ENCODE measurements at regions not wholly inside any gene's neighbourhood (a gene's known extent, or its start where the extent isn't known, plus 50 kb on each side); places are given as distances from the start of the nearest gene placed in this dataset.

- in situ Hi-C loops (cut with HindIII; ENCODE audit: low sequenced_read_pairs), result no loop called here
- no peak overlapping the region for H3K4me3 ChIP-seq (ENCODE audit: low read depth, low read length)
- no peak for TF ChIP-seq CTCF (IDR thresholded peaks at IDR 0.05; ENCODE audit: low read depth, low read length, missing control alignments)
- no peak for DNase-seq (ENCODE audit: low read depth)
These were observed 323.7 kb upstream of the CD180 start for GRCh38 chr5:67520161-67520908.

- no peak for TF ChIP-seq CTCF (IDR thresholded peaks at IDR 0.05; ENCODE audit: low read depth, low read length, missing control alignments)
These were observed 321.6 kb upstream of the CD180 start for GRCh38 chr5:67518227-67518626.

GRCh38 chr5:67516948-67517565 is 320.5 kb upstream of the CD180 start:
- TF ChIP-seq CTCF (IDR thresholded peaks at IDR 0.05; ENCODE audit: low read depth, low read length, missing control alignments), result no peak
- no peak overlapping the region for H3K4me3 ChIP-seq (ENCODE audit: low read depth, low read length)
- in situ Hi-C loops (cut with HindIII; ENCODE audit: low sequenced_read_pairs), result no loop called here
- peak; percentile 70 for DNase-seq (ENCODE audit: low read depth)

More at GRCh38 chr5:67518227-67518626, 321.6 kb upstream of the CD180 start:
- H3K4me3 ChIP-seq (ENCODE audit: low read depth, low read length), result no peak overlapping the region
- no peak for DNase-seq (ENCODE audit: low read depth)
- in situ Hi-C loops (cut with HindIII; ENCODE audit: low sequenced_read_pairs), result no loop called here

GRCh38 chr5:67515762-67516161 is 319.2 kb upstream of the CD180 start:
- no peak overlapping the region for H3K4me3 ChIP-seq (ENCODE audit: low read depth, low read length)
- no peak for TF ChIP-seq CTCF (IDR thresholded peaks at IDR 0.05; ENCODE audit: low read depth, low read length, missing control alignments)
- no peak for DNase-seq (ENCODE audit: low read depth)
- in situ Hi-C loops (cut with HindIII; ENCODE audit: low sequenced_read_pairs), result no loop called here

- no peak for TF ChIP-seq CTCF (IDR thresholded peaks at IDR 0.05; ENCODE audit: low read depth, low read length, missing control alignments)
- DNase-seq (ENCODE audit: low read depth), result no peak
- in situ Hi-C loops (cut with HindIII; ENCODE audit: low sequenced_read_pairs), result no loop called here
- no peak overlapping the region for H3K4me3 ChIP-seq (ENCODE audit: low read depth, low read length)
These were observed 318.6 kb upstream of the CD180 start for GRCh38 chr5:67515020-67515689.

GRCh38 chr5:67512758-67513157 is 316.2 kb upstream of the CD180 start:
- in situ Hi-C loops (cut with HindIII; ENCODE audit: low sequenced_read_pairs), result no loop called here
- no peak for DNase-seq (ENCODE audit: low read depth)
- H3K4me3 ChIP-seq (ENCODE audit: low read depth, low read length), result no peak overlapping the region
- no peak for TF ChIP-seq CTCF (IDR thresholded peaks at IDR 0.05; ENCODE audit: low read depth, low read length, missing control alignments)
